Muscle of back (tissue), 3 donors: ENCODE measurements at regions not wholly inside any gene's neighbourhood (a gene's known extent, or its start where the extent isn't known, plus 50 kb on each side); places are given as distances from the start of the nearest gene placed in this dataset.
"Not testable (repeated sequence)": the region's sequence is repeated elsewhere in the genome, so short reads cannot be mapped to it uniquely, and the experiment has no call there.

Experiments
- DNase-seq, 3 donors: peaks; one replicate each; pipeline versions ENCODE4 v3.0.0 to v3.0.0-alpha.2; 2013

- DNase-seq = peak; percentile 75 to 82 (median 77)
Measured at GRCh38 chr7:25069900-25070443, 55.1 kb downstream of the CYCS start.

GRCh38 chr7:25068502-25069213 lies 56.4 kb downstream of the CYCS start:
- no peak for DNase-seq

GRCh38 chr7:25067726-25068501 lies 57.1 kb downstream of the CYCS start:
- no peak for DNase-seq

GRCh38 chr7:25066253-25066652 lies 58.8 kb downstream of the CYCS start:
- no peak for DNase-seq

- DNase-seq = no peak
Measured at GRCh38 chr7:25062380-25062779, 62.7 kb downstream of the CYCS start.

- no peak for DNase-seq
Measured at GRCh38 chr7:25060487-25061055, 64.5 kb downstream of the CYCS start.

GRCh38 chr7:25059576-25059975 lies 65.5 kb downstream of the CYCS start:
- no peak for DNase-seq

- no peak for DNase-seq
Measured at GRCh38 chr7:25056368-25056767, 68.7 kb downstream of the CYCS start.

GRCh38 chr7:25055520-25056220 lies 69.4 kb downstream of the CYCS start:
- DNase-seq = no peak

GRCh38 chr7:25054819-25055519 lies 70.1 kb downstream of the CYCS start:
- DNase-seq = no peak

- DNase-seq = no peak
Measured at GRCh38 chr7:25050223-25050622, 70.2 kb upstream of the OSBPL3 start.

GRCh38 chr7:25048444-25048834 lies 68.5 kb upstream of the OSBPL3 start:
- no peak for DNase-seq

GRCh38 chr7:25047571-25048443 lies 67.8 kb upstream of the OSBPL3 start:
- DNase-seq = not testable (repeated sequence)

GRCh38 chr7:25037325-25037724 lies 57.3 kb upstream of the OSBPL3 start:
- no peak for DNase-seq

GRCh38 chr7:25035274-25035673 lies 55.3 kb upstream of the OSBPL3 start:
- no peak for DNase-seq

GRCh38 chr7:25034136-25034535 lies 54.2 kb upstream of the OSBPL3 start:
- no peak for DNase-seq

- no peak for DNase-seq
Measured at GRCh38 chr7:25032774-25033743, 53.1 kb upstream of the OSBPL3 start.

GRCh38 chr7:25031432-25031831 lies 51.5 kb upstream of the OSBPL3 start:
- DNase-seq = no peak

GRCh38 chr7:25031007-25031406 lies 51.0 kb upstream of the OSBPL3 start:
- no peak for DNase-seq
